Stimulated activated CD8-positive, alpha-beta memory T cell treated with anti-CD3 and anti-CD28 coated beads, Interleukin-12 subunit alpha, Interleukin-12 subunit beta, amount 100 ng/mL, for 24 hours (primary cell): ENCODE measurements at regions not wholly inside any gene's neighbourhood (a gene's known extent, or its start where the extent isn't known, plus 50 kb on each side); places are given as distances from the start of the nearest gene placed in this dataset.

Experiments
- DNase-seq: peaks from one replicate; pipeline ENCODE4 v3.0.0-alpha.2; 2020; ENCODE audit errors: extremely low read depth

DNA sequence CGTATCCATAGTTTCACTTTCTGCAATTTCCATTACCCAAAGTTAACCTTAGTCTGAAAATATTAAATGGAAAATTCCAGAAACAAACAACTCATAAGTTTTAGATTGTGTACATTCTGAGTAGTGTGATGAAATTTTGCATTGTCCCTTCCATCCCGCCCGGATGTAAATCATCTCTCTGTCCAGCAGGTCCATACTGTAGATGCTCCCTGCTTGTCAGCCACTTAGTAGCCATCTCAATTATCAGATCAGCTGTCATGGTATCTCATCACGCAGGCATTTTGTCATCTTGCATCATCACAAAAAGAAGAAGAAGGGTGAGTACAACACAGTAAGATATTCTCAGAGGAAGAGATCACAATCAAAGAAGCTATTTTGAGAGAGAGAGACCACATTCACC lies 185.0 kb upstream of the STK17B start:
- DNase-seq: no peak

DNA sequence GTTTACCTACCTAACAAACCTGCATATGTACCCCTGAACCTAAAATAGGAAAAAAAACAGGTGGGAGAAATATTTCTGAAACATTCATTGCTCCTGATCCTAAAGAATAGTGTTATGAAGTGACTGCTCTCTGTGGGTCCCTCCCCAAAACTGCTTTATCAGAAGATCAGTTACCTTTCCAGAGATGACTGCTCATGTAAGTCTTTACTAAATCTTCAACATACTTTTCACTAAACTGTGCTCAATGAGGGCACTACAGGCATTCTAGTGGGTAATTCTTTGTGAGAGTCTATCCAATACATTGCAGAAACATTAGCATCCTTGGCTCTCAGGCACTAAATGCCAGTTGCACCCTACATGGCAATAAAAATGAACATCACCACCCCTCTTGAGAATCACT lies 189.3 kb upstream of the STK17B start:
- no peak for DNase-seq

DNA sequence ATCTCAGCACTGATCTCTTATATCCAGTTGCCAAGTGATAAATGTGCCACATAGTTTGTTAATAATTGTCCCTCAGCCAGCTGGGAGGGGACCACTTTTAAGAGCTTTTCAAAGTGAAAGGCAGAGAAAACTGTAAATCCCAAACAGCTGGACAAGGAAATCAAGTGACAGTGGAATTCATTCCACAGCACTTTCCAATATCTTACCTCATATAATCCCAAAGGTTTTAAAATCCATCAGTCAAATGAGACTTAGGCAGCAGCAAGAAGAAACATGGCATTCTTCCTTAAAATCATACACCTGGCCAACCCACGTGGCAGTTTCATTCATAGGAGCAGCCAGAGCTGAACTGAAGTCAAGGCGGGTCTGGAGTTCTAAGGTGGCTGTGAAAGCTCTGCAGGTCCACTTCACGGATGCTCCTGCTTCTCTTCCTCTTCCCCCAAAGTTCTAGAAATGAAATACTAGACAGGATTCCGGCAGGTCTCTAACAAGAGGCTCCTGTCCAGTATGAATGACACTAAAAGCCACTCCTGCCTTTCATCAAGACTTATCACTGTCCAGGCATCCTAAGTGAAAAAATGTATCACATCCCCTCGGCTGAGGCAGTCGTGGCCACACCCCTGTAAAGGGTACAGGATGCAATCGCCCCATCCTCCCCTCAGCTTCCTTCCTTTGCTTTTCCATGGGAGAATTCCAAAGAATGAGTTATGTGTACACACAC lies 190.4 kb upstream of the STK17B start:
- DNase-seq: no peak

DNA sequence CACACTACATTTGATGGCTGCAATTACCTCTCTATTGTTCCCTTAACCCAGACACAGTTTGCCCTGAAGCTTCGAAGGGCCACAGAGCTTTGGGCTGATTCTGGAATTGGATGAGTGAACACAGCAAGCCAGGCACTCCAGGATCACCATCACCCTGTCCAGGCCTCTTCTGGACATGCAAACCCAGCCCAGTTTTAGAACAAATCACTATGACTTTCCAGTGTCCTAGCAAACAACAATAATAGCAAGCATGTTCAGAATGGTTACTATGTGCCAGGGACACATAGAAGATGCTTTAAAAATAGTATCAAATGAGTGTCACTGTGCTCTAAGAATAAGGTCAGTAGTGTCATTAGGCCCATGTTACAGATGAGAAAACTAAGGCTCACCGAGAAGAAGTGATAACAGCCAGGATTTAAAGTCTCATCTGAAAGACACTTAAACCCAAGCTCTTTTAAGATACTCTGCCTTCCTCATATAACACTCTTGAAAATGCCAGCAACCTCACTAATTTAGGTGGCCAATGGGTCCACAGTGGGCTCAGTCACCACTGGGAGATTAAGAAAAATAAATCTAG lies 191.7 kb upstream of the STK17B start:
- no peak for DNase-seq

DNA sequence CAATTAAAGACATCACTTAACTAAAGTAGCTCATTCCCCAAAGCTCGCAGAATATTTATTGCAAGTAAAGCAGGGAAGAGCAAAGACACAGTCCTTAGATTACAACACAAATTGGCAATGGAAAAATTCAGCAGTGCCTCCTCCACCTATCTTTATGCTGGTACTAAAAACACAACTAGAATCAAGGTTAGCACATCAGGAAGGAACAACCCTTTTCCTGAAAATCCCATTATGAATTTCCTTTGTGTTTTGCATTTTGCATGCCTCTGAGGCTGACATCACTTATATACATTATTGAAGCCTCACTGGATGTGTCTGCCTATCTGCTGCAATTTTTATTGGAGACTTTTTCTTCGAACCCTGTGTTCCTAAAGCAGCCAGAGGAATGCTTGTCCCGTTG lies 193.8 kb upstream of the STK17B start:
- no peak for DNase-seq

DNA sequence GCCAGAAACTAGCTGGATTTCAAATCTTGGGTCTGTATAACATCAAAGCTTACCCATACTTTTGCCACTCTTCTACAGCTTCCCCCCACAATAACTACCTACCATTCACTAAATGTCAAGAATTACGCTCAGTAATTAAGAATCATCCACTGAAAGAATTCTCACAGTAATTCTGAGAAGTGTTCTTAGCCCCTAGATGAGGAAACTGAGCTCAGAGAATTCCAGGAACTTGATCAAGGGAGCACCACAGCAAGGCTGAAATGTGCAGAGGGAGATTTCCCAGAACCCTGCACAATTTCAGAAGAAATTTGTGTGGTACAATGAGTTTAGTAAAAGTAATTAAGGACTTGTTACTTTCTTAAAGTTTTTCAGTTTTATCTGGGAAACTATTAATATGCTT lies 194.5 kb upstream of the STK17B start:
- no peak for DNase-seq

DNA sequence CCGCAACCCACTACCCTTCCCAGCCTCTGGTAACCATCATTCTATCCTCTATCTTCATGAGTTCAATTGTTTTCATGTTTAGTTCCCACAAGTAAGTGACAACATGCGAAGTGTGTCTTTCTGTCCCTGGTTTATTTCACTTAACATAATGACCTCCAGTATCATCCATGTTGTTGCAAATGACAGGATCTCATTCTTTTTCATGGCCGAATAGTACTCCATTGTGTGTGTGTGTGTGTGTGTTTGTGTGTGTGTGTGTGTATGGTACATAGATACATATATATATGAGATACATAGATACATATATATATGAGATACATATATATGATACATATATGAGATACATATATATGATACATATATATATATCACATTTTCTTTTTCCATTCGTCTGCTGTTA lies 196.3 kb upstream of the STK17B start:
- DNase-seq: no peak

DNA sequence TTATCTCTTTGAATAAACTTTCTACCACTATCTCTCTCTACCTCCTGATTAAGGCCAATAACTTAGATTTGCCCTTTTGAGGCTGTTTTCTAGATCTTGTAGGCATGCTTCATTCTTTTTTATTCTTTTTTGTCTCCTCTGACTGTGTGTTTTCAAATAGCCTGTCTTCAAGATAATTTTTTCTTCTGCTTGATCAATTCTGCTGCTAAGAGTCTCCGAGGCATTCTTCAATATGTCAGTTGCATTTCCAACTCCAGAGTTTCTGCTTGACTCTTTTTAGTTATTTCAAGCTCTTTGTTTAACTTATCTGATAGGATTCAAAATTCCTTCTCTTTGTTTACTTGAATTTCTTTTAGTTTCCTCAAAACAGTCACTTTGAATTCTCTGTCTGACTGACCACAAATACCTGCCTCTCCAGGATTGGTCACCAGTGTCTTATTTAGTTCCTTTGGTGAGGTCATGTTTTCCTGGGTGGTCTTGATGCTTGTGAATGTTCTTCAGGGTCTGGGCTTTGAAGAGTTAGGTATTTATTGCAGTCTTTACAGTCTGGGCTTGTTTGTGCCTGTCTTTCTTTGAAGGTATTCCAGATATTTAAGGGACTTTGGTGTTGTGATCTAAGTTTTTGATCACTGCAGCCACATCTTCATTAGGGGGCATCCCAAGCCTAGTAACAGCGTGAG lies 197.3 kb upstream of the STK17B start:
- DNase-seq: no peak

DNA sequence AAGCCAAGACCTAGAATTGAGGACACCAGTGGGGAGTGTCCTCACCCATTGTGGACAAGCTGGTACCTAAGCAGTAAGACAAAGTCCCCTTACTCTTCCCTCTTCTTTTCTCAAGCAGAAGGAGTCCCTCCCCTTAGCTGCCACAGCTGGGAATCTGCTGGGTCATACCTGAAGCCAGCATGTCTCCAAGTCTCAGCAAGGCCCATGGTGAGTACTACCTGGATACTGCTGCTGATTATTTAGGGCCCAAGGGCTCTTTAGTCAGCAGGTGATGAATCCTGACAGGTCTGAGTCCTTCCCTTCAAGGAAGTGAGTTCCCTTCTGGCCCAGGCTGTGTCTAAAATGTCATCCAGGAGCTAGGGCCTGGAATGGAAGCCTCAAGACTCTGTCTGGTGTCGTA lies 198.6 kb upstream of the STK17B start:
- DNase-seq: no peak

DNA sequence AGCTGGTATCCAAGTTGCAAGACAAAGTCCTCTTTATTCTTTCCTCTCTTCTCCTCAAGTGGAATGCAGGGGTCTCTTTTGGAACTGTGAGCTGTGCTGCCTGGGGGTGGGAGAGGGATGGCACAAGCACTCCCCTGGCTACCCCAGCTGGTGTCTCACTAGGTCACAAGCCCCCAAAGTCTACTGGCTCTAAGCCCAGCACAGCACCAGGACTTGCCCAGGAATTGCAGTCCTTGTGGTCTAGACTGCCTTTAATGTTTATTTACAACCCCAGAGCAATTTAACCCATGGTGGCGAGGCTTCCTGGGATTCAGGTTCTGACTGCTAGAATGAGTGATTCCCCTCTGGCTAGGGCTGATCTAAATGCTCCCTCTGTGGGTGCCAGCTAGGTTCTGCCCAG lies 199.0 kb upstream of the STK17B start:
- DNase-seq: no peak

DNA sequence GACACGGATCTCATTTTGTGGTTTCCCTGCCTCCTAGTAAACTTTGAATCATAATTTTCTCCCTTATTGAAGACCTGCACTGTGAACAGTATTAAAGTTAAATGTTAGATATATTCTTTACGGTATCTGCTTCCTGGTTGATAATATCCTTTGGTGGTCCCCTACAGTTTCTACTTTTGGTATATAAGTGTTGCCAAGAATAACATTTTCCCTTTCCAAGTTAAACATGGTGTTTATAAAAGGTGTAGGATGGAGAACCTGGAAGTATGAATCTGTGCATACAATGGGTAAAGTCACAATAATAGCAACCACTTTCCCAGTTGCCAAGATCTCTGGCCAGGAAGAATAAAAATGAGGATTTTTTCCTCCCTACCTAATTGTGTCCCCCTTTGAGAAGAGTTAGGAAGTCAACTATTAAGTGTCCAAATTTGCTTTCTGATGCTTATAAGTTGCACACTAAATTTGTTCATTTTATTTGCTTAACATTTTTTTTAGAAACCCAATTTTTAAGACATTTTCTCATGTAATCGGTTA lies 201.0 kb upstream of the STK17B start:
- no peak for DNase-seq

DNA sequence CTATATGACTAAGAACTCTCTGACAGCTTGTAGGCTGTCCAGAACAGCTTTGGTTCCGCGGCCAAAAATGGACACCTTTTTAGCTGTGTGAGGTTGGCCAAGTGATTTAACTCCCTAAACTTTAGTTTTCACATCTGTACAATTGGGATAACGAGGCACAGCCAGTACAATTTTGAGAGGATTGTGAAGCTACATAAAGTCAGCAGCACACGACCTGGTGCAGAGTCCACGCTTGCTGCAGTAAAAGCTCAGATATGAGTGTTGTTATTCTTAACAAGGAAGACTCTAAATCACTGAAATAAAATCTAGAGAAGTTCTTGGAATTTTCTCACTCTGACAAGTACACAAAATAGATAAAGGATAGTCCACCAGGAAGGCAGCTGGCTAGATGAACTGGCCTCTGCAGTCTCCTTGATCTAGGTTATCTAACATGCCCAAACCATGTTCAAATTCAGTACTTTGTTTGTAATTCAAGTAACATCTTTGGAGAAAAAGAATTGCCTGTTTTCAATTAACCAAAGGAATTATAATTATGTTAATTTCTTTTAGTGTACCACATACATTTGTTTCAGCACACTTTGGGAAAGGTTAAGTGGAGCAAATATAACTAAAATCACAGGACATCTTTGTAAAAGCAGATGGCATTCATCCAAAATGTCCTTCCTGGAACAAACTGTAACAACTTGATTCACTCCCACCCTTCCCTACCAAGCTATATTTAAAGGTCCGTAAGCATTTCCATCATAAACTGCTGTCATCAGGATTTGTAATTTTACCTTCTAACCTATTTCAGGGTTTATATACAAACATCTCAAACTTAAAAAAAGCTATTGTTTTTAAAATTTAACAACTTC lies 201.7 kb upstream of the STK17B start:
- no peak for DNase-seq

DNA sequence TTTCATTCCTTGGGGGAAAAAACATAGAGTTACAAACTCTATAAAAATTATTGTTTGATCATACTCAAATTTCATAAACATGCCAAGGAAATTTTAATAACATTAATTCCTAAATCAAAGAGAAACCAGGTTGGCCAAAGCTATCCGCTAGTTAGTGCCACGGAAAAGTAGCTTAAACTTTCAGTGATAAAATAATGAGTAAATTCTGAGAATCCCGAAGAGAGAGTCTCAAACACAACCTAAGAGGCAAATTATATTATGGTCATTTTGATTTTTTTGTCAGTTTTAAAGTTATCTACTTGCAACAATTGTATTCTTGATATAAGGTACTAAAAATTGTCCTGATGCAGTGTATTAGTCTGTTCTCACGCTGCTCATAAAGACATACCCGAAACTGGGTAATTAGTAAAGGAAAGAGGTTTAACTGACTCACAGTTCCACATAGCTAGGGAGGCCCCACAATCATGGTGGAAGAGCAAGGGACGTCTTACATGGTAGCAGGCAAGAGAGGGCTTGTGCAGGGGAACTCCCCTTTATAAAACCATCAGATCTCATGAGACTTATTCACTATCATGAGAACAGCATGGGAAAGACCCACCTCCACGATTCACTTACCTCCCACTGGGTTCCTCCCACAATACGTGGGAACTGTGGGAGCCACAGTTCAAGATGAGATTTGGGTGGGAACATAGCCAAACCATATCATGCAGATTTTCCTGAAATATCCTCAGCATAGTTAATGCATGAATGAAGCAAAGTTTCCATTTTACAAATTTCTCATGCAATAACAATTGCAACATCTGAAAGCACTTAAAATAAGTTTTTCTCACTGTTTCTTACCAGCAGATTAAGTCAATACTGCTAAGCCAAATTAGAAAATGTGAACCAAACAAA lies 205.9 kb upstream of the STK17B start:
- DNase-seq: no peak

DNA sequence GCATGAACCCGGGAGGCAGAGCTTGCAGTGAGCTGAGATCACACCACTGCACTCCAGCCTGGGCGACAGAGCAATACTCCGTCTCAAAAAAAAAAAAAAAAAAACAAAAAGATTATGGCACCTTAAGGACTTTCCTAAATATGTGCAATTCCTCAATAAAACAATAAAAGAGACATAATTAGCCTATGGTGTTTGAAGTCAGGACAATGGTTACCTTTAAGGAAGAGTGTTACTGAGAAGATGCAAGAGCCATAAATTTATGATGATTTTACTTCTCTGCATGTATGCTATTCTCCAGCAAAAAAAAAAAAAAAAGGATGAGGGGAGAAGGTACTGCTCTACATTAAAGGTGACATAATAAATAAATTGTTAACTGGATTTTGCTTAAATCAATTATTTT lies 208.2 kb upstream of the STK17B start:
- no peak for DNase-seq

DNA sequence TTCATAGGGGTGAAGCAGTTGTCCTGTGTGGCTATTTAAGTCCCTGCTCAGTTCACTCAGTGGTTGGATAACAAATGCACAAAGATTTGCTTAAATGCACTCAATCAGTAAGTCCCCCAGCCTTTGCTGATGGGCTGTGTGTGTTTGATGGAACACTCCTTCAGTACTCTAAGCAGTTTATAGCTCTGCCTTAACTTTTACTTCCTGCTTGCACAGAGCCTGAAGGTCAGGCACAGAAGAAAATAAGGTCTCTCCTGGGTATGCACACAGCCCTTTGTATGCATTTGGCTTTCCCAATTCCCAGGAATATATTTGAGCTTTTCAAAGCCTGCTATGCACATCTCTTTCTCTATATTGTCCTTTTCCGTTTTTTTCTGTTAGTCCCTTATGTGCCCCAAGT lies 208.7 kb upstream of the STK17B start:
- no peak for DNase-seq

DNA sequence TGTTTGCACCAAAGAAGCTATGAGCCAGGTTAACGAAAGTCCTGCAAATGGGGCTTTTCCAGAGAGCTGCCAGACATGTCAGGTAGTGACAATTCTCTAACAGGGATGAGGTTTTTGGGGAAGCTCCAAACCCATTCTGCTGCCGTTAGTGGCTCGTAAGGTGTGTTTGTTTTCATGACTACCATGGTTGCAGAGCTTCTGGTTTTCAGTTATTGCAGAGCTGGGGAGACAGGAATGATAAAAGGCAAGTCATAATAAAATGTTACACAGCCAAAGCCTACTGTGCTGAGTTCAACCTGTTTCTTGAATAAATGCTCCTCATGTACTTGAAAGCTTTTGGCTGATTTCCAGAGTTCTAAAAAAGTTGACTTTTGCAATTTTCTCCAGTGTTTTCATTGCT lies 209.2 kb upstream of the STK17B start:
- no peak for DNase-seq

DNA sequence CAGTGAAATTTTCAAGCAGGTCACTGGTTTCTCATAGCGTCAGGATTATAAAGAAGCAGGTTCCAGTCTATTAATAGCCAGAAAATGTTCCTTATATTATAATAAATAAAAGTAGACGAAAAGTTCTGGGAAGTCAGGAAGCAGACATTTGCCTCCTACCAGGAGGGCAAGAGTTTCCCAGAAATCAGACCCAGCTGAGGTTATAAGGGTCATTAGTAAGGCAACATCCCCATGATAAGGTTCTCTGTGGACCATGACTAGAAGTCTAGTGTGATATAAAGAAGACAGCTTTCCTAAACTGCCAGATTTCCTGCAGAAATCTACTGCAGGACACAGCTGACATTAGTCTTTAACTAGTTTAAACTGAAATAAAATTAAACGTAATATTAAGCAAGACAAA lies 210.1 kb upstream of the STK17B start:
- DNase-seq: no peak

DNA sequence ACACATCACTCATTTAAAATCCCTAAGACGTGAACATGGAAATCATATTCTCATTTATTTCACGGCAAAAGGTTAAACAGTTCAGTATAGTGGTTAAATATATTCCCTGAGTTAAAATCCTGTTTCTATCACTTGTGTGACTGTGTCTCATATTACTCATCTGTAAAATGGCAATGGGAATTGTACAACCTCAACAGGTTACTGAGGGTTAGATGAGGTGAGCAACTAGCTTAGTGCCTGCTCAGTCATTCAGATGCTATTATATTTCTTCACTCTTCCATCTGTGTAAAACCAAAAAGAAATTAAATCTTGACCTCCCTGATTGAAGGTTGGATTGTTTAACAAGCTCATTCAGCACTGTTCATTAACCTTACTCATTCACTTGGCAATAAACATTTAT lies 212.4 kb upstream of the STK17B start:
- no peak for DNase-seq

DNA sequence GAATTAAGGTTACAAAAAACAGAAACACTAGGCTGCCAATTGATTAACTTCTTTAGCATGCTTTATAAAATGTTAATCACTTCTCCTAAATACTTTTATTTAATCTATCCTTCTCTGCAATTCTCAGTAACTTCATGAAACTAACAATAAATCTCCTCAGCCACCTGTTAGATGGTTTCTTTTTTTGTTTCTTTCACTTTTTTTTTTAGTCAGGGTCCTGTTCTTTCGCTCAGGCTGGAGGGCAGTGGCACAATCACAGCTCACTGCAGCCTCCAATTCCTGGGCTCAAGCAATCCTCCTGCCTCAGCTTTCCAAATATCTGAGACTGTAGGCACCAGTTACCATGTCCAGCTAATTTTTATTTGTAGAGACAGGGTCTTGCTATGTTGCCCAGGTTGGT lies 213.4 kb upstream of the STK17B start:
- DNase-seq: no peak

DNA sequence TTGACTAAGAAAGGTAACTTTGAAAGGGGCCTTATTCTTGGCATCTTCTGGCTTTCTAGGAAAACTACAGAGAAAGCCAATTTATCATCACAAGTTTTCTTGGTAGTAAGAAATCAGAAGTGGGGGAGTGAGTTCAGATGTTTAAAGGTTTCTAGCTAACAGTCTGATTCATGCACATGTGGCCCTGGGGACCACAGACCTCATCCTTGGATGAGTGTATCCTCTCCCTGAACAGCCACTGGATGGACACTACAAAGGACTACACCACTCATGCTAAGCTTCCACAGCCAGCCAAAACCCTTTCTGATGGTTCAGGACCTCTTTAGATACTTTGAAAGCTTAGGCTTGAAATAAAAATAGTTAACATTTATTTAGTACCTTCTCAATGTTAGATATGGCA lies 218.3 kb upstream of the STK17B start:
- no peak for DNase-seq
